ENCODE measurements at regions not wholly inside any gene's neighbourhood (a gene's known extent, or its start where the extent isn't known, plus 50 kb on each side); places are given as distances from the start of the nearest gene placed in this dataset.
"Not testable (repeated sequence)": the region's sequence is repeated elsewhere in the genome, so short reads cannot be mapped to it uniquely, and the experiment has no call there.

GRCh38 chr5:36792560-36793180 lies 83.9 kb upstream of the NIPBL start:
- Histone ChIP-seq H3K4me3 (ENCODE audit: low read depth, low read length) (no peak overlapping the region), H3K27me3 (ENCODE audit: control insufficient read depth, insufficient read depth, low read length) (0 out of 2 replicates have a peak, but pooled peaks cover 3% of the 10 kb centered on the region), H3K36me3 (ENCODE audit: control insufficient read depth, insufficient read depth, low read length) (no peaks in the 10 kb centered on the region)
- CTCF ChIA-PET = no interaction called here
- DNase-seq (ENCODE audit: low read depth) = no peak
- TF ChIP-seq CTCF (IDR thresholded peaks at IDR 0.05; ENCODE audit: insufficient read depth, low read depth, low read length) = no peak
- POLR2A ChIA-PET = no interaction called here

- no peak for TF ChIP-seq CTCF (IDR thresholded peaks at IDR 0.05; ENCODE audit: insufficient read depth, low read depth, low read length)
- POLR2A ChIA-PET = no interaction called here
Observed at GRCh38 chr5:36795366-36795765, 81.2 kb upstream of the NIPBL start.

GRCh38 chr5:36796155-36796554 lies 80.4 kb upstream of the NIPBL start:
- POLR2A ChIA-PET = no interaction called here

More at GRCh38 chr5:36795366-36795765, 81.2 kb upstream of the NIPBL start:
- H3K27me3 ChIP-seq (ENCODE audit: control insufficient read depth, insufficient read depth, low read length) = 0 out of 2 replicates have a peak, but pooled peaks cover 3% of the 10 kb centered on the region
- no peaks in the 10 kb centered on the region for H3K36me3 ChIP-seq (ENCODE audit: control insufficient read depth, insufficient read depth, low read length)
- no peak for DNase-seq (ENCODE audit: low read depth)
- CTCF ChIA-PET = interaction anchor here (0.8 to 2.1 kb wide), 2 partner anchors 18 to 65 kb away, joined by 3 to 6 read pairs; no protein-coding TSS in a partner anchor
- no peak overlapping the region for H3K4me3 ChIP-seq (ENCODE audit: low read depth, low read length)

GRCh38 chr5:36801523-36801922 lies 75.0 kb upstream of the NIPBL start:
- H3K36me3 ChIP-seq (ENCODE audit: control insufficient read depth, insufficient read depth, low read length) = no peaks in the 10 kb centered on the region
- TF ChIP-seq CTCF (IDR thresholded peaks at IDR 0.05; ENCODE audit: insufficient read depth, low read depth, low read length) = no peak
- ChIA-PET CTCF (interaction anchor here (0.6 to 0.7 kb wide), 2 partner anchors 63 to 1529 kb away, joined by 3 to 4 read pairs; no protein-coding TSS in a partner anchor), POLR2A (no interaction called here)
- H3K4me3 ChIP-seq (ENCODE audit: low read depth, low read length) = no peak overlapping the region
- DNase-seq (ENCODE audit: low read depth) = no peak
- peaks cover 4% of the 10 kb centered on the region; the same call in 1 of the 2 replicates for H3K27me3 ChIP-seq (ENCODE audit: control insufficient read depth, insufficient read depth, low read length)

More at GRCh38 chr5:36796155-36796554, 80.4 kb upstream of the NIPBL start:
- DNase-seq (ENCODE audit: low read depth) = no peak
- H3K4me3 ChIP-seq (ENCODE audit: low read depth, low read length) = no peak overlapping the region
- TF ChIP-seq CTCF (IDR thresholded peaks at IDR 0.05; ENCODE audit: insufficient read depth, low read depth, low read length) = no peak
- CTCF ChIA-PET = interaction anchor here (0.8 to 2.1 kb wide), 2 partner anchors 19 to 66 kb away, joined by 3 to 6 read pairs; no protein-coding TSS in a partner anchor
- H3K36me3 ChIP-seq (ENCODE audit: control insufficient read depth, insufficient read depth, low read length) = no peaks in the 10 kb centered on the region
- H3K27me3 ChIP-seq (ENCODE audit: control insufficient read depth, insufficient read depth, low read length) = peaks cover 5% of the 10 kb centered on the region; the same call in 1 of the 2 replicates

- no peak for DNase-seq (ENCODE audit: low read depth)
- Histone ChIP-seq H3K36me3 (ENCODE audit: control insufficient read depth, insufficient read depth, low read length) (no peaks in the 10 kb centered on the region), H3K27me3 (ENCODE audit: control insufficient read depth, insufficient read depth, low read length) (peaks cover 1% of the 10 kb centered on the region; the same call in 1 of the 2 replicates), H3K4me3 (ENCODE audit: low read depth, low read length) (no peak overlapping the region)
- no peak for TF ChIP-seq CTCF (IDR thresholded peaks at IDR 0.05; ENCODE audit: insufficient read depth, low read depth, low read length)
- CTCF ChIA-PET = interaction anchor here (0.6 to 0.9 kb wide), 3 partner anchors 47 to 1530 kb away, joined by 3 to 4 read pairs (median 3); no protein-coding TSS in a partner anchor
- POLR2A ChIA-PET = no interaction called here
Observed at GRCh38 chr5:36802187-36802586, 74.4 kb upstream of the NIPBL start.

GRCh38 chr5:36813249-36813648 lies 63.3 kb upstream of the NIPBL start:
- POLR2A ChIA-PET; H3K27me3 ChIP-seq (ENCODE audit: control insufficient read depth, insufficient read depth, low read length); H3K4me3 ChIP-seq (ENCODE audit: low read depth, low read length); DNase-seq (ENCODE audit: low read depth); CTCF ChIA-PET; H3K36me3 ChIP-seq (ENCODE audit: control insufficient read depth, insufficient read depth, low read length): not testable (repeated sequence)

Measured in BJ (cell line).